Non-pigmented ciliary epithelial cell (primary cell): ENCODE measurements at regions not wholly inside any gene's neighbourhood (a gene's known extent, or its start where the extent isn't known, plus 50 kb on each side); places are given as distances from the start of the nearest gene placed in this dataset.
"Not testable (repeated sequence)": the region's sequence is repeated elsewhere in the genome, so short reads cannot be mapped to it uniquely, and the experiment has no call there.

ENCODE experiments used
- DNase-seq: peaks from one replicate; pipeline ENCODE4 v3.0.0-alpha.2; 2010; ENCODE audit warnings: low read depth

DNA sequence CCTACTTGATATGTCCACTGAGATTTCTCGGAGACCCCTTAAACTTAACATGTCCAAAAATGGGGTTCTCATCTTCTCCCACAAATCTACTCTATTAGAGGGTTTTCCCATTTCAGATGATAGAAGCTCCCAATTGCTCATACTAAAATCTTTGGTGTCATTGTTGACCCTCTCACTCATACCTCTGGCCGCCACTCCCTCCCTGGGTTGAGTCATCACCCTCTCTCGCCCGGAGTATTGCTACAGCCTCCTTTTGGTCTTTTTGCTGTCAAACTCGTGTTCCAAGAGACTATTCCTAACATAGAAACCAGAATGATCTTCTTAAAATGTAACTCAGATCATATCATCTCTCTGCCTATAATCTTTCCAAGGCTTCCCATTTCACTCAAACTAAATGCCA, 91.0 kb upstream of the GNAQ start:
- no peak for DNase-seq

DNA sequence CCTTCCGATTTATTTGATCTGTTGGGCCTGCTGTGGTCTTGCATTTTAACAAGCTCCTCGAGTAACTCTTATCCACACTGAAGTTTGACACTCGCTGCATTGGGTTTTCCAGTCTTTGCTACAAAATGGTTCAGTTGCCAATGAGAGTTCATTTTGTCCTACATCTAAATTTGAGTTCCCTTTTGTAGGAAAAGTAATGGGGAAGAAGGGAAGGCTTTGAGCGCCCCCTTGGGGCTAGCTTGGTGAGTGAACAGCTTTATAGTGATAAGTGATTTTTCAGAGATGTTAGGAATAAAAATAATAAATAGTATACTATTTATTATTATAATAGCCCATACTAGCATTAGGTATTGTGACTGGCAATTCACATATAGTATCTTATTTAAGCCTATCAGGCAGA, 89.9 kb upstream of the GNAQ start:
- no peak for DNase-seq

DNA sequence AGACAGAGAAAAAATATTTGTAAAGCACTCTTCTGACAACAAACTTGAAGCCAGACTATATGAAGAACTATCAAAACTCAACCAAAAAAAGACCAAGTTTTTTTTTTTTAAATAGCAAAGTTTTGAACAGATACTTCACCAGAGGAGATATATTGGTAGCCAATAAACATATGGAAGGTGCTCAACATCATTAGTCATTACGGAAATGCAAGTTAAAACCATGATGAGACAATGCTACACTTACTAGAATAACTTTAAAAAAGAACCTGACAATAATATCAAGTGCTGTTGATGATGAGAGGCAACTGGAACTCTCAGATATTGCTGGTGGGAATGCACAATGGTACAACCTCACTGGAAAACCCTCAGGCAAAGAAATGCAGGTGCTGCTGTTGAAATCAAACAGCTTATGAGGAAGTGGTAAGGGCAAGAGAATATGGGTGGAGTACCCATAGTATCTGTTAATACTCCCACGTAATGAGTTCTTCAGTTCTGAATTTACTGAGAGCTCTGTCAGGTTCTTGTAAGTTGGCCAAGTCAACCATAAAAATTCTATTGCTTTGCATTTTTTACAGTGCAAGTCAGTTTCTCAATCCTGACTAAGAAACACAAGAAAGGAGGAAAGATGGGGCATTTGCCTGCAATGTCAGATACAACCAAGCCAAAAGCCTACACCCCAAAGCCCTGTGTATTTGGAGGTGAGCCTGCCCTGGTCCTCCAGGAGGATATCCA, 87.3 kb upstream of the GNAQ start:
- DNase-seq: peak; percentile 36

- no peak for DNase-seq
These were observed 83.5 kb upstream of the GNAQ start for GRCh38 chr9:78115073-78115472.

DNA sequence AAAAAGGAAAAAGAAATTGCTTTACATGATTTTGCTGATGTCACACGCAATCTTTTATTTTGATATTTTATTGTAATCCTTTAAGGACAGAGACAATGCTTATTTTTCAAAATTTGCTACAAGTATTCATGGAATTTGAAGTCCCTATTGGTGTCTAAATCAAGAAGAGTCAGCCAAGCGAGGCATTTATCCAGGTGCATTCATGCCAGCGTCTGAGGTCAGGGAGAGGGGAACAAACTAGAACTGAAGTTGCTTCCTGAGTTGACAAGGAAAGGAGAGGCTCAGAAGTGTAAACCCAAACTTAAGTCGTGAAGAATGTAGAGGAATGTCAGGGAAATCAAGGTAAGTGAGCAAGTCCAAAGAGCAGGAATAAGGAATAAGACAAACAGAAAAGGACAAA, 83.0 kb upstream of the GNAQ start:
- no peak for DNase-seq

DNA sequence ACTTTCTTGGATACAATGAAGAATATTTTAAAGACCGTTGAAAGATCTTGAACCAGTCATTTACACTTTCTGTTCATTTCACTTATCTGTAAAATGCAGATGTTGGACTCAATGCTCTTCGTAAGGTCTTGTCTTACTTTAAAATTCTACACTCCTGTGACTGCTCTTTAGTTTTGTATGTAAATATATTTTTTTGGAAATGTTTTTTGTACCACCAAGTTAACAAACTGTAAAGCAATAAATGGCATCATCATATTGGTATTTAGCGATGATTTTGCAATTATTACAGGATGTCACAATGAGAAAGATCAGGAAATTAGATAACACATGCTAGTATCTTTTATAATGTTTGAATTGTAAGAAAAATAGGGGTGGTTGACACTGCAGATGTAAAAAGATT, 80.8 kb upstream of the GNAQ start:
- no peak for DNase-seq

GRCh38 chr9:78112004-78112403, 80.4 kb upstream of the GNAQ start:
- no peak for DNase-seq

DNA sequence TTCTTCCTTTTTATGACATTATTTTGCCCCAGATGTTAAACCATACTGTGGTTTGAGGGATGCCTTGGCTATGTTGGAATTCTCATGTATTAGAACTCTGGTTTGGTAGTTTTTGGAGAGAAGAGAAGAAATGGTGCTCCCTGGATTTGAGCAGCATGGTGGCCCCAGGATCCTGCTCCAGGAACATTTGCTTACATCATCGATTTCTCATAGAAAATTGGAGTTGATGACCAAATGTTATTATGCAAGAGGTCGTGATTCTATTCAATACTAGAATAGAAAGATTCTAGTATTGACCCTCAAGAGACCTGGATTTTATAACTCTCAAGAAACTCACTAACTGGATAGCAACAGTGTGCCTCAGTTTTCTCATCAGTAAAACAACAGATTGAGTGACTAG, 77.5 kb upstream of the GNAQ start:
- no peak for DNase-seq

GRCh38 chr9:78106586-78106985, 75.0 kb upstream of the GNAQ start:
- not testable (repeated sequence) for DNase-seq

- no peak for DNase-seq
These were observed 72.4 kb upstream of the GNAQ start for GRCh38 chr9:78103971-78104433.

- no peak for DNase-seq
These were observed 69.6 kb upstream of the GNAQ start for GRCh38 chr9:78101247-78101646.

GRCh38 chr9:78097541-78097940, 65.9 kb upstream of the GNAQ start:
- DNase-seq: no peak

DNA sequence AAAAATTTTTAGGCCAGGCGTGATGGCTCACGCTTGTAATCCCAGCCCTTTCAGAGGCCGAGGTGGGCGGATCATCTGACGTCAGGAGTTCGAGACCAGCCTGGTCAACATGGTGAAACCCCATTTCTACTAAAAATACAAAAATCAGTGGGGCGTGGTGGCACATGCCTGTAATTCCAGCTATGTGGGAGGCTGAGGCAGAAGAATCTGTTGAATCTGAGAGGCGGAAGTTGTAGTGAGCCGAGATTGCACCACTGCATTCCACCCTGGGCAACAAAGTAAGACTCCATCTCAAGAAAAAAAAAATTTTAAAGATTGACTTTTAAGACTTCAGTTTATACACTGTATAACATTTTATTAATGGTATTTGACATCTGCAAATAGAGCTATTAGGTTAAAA, 60.1 kb upstream of the GNAQ start:
- DNase-seq: no peak

GRCh38 chr9:78089111-78089510, 57.5 kb upstream of the GNAQ start:
- no peak for DNase-seq

DNA sequence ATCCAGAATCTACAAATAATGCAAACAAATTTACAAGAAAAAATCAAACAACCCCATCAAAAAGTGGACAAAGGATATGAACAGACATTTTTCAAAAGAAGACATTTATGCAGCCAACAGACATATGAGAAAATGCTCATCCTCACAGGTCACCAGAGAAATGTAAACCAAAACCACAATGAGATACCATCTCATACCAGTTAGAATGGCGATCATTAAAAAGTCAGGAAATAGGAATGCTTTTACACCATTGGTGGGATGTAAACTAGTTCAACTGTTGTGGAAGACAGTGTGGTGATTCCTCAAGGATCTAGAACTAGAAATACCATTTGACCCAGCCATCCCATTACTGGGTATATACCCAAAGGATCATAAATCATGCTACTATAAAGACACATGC, 56.6 kb upstream of the GNAQ start:
- DNase-seq: not testable (repeated sequence)
